Upper lobe of left lung (tissue), 4 donors: ENCODE measurements at regions not wholly inside any gene's neighbourhood (a gene's known extent, or its start where the extent isn't known, plus 50 kb on each side); places are given as distances from the start of the nearest gene placed in this dataset.

ENCODE experiments used
- CTCF ChIP-seq, 6 experiments: fragments of 450-650 bp in 4 of 6; fragments of 200-600 bp in 2 of 6; sonication (generic) in 2 of 6; IDR thresholded peaks; one replicate each; pipeline ENCODE4 v1.5.1; 2016 to 2019; ENCODE audit warnings: antibody characterized with exemption in 6 of 6
- POLR2A ChIP-seq, 4 donors: fragments of 450-650 bp; IDR thresholded peaks; one replicate each; pipeline ENCODE4 v1.5.1; 2016 to 2017; ENCODE audit warnings: antibody characterized with exemption in 4 of 4, mild to moderate bottlenecking in 2 of 4
- POLR2AphosphoS5 ChIP-seq, 2 donors: sonication (generic); formaldehyde crosslinking; IDR thresholded peaks; one replicate each; pipeline ENCODE4 v1.5.1; 2017; ENCODE audit warnings: antibody characterized with exemption in 2 of 2

- TF ChIP-seq CTCF (IDR thresholded peaks at IDR 0.05) (no peak), POLR2AphosphoS5 (IDR thresholded peaks at IDR 0.05) (no peak), POLR2A (IDR thresholded peaks at IDR 0.05) (no peak)
Observed at GRCh38 chr4:24164054-24164693, 274.3 kb upstream of the PPARGC1A start.
